D721Med (cell line): ENCODE measurements at regions not wholly inside any gene's neighbourhood (a gene's known extent, or its start where the extent isn't known, plus 50 kb on each side); places are given as distances from the start of the nearest gene placed in this dataset.

ENCODE experiments used
- DNase-seq: peaks from one replicate; pipeline ENCODE4 v3.0.0; 2011; ENCODE audit warnings: low spot score; ENCODE audit not compliant: insufficient read length
- FAIRE-seq: peaks from 2 replicates; lab custom pipeline; 2011; peaks lifted over from hg19 to GRCh38; lab: Jason Lieb, UNC
- TF ChIP-seq, protein P1 (sequence below): IDR thresholded peaks from 2 replicates; pipeline ENCODE4 v1.5.1; 2012; ENCODE audit warnings: mild to moderate bottlenecking, control low read depth; ENCODE audit not compliant: insufficient read depth; ENCODE audit errors: missing control alignments

DNA sequence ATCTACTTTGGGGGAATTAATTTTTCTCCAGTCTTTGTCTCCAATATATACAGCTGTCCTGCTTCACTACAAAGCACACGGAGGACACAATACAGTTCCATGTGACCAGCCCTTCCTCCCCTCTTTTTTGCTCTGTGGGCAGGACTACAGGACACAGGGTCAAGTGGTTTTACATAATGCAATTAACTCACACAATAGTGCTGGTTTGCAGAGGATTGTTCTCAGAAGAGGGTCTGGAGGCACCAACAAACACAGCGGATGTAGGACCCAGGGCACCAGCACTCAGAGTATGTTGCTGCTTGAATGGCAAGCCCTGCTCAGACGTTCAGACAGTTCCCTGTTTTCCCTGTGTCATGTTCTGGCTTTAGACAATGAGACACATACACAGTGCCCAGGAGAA, 52.0 kb upstream of the NPTX2 start:
- FAIRE-seq (no peak), DNase-seq (no peak)
- TF ChIP-seq, protein P1, sequence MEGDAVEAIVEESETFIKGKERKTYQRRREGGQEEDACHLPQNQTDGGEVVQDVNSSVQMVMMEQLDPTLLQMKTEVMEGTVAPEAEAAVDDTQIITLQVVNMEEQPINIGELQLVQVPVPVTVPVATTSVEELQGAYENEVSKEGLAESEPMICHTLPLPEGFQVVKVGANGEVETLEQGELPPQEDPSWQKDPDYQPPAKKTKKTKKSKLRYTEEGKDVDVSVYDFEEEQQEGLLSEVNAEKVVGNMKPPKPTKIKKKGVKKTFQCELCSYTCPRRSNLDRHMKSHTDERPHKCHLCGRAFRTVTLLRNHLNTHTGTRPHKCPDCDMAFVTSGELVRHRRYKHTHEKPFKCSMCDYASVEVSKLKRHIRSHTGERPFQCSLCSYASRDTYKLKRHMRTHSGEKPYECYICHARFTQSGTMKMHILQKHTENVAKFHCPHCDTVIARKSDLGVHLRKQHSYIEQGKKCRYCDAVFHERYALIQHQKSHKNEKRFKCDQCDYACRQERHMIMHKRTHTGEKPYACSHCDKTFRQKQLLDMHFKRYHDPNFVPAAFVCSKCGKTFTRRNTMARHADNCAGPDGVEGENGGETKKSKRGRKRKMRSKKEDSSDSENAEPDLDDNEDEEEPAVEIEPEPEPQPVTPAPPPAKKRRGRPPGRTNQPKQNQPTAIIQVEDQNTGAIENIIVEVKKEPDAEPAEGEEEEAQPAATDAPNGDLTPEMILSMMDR = no peak

DNA sequence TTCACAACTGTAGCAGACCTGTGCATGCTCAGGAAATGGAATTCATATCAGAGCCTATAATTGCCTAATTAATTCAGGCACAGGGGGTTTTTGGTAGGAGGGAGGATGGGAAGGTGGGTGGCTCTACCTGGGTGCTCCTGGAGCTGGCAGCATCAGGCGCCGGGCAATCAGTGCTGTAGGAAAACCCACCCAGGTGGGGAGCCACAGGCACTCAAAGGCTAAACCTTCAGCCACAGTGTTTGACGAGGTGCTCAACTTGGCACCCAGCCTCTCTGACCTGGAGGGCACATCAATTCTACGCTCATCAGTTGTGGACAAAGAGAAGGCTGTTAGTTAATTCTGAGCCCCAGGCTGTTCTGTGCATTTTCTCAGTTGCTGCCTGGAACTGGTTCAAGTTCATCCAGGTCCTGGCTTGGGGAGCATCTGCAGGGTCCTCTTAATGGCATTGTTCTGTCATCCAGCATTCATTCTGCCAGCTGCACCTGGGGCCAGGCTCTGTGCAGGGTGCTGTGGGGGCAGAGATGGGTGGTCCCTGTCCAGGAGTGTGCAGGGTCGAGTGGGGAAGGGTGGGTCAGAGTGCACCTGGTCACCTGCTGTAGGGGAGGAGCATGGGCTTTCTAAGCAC, 54.1 kb upstream of the NPTX2 start:
- TF ChIP-seq, protein P1 = no peak
- DNase-seq = no peak
- FAIRE-seq = no peak

DNA sequence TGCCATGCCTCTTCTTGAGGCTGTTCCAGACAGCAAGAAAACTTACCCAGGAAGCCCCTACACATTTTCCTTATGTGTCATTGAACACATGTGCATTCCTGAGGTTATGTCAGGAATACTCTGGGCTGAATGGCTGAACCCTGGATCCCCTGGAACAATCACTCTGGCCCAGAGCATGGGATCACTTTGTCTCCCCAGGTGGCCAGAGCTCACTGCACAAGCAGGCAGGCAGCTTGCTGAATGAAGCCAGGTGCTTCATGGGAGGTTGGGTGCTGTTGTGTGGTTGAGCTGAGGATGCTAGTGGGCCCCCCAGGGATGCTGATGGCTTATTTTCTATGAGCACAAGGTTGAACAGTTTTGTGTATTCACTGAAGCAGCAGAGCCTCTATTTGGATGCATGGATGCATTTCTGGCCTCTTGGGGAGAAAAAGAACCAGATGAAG, 54.7 kb upstream of the NPTX2 start:
- TF ChIP-seq, protein P1 = no peak
- no peak for FAIRE-seq
- no peak for DNase-seq

DNA sequence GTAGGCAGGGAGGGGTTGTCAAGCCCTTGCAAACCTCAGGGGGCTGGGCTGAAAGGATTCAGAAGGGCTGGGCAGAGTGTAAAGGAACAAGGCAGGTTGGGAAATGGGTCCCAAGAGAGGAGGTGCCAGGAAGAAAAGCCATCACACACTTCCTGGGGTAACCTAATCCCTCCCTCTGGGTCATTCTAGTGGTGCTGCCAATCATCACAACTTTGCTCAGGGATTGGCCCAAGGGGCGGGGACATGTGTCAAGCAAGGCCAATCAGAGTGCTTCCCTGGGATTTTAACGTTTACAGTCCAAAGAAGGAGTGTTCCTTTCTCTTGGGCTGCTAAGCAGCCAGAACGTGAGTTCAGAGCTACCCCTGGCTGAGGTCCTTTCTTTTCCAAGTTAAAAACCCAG, 57.1 kb upstream of the NPTX2 start:
- DNase-seq (no peak), FAIRE-seq (no peak)
- TF ChIP-seq, protein P1 = no peak

DNA sequence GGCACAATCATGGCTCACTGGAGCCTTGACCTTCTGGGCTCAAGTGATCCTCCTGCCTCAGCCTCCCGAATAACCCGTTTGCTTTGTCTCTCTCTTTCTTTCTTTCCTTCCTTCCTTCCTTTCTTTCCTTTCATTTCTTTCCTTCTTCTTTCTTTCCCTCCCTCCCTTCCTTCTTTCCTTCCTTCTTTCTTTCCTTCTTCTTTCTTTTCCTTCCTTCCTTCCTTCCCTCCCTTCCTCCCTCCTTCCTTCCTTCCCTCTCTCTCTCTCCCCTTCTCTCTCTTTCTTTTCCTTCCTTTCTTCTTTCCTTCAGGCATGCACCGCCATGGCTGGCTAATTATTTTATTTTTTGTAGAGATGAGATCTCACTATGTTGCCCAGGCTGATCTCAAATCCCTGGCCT, 57.9 kb upstream of the NPTX2 start:
- TF ChIP-seq, protein P1 = no peak
- FAIRE-seq (no peak), DNase-seq (no peak)

DNA sequence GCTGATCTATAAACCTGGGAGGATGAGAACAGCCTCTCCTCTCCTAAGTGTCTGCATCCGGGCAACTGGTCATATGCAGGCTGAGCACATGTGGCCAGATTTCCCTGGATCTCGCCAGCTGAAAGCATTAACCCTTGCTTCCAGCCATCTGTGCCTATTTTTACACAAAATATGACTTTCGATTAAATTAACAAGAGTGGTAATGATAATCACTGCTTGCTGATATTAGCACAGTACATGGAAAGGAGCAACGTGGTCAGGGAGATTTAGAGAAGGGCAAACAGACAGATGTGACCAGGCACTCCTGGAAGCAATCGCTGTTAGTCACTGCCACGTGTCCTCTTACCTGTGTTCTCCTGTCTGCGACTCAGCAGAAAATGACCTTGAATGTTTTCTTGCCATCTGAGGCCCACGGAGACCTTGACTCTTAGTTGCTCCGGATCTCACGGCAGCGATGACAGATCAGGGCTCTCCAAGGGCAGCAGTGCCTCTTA, 59.5 kb upstream of the NPTX2 start:
- no peak for FAIRE-seq
- TF ChIP-seq, protein P1 = no peak
- no peak for DNase-seq

DNA sequence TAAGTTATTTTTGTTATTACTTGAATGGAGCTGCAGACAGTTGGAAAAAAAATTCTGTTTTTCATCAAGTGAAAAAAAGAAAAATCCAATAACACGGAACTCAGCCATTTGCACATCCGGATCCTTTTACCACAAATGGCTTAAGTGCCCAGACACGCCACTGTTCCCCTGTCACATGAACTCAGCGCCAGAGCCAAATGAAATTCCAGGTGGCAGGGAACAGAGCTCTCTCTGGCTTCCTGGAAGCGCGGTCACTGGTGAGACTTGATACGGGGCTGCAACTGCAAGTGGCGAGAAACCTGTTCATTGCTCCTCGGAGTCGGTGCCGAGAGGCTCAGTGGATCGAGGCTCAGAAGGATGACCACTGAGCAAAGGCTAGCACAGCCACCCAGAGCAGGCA, 60.8 kb upstream of the NPTX2 start:
- DNase-seq (no peak), FAIRE-seq (no peak)
- TF ChIP-seq, protein P1 = no peak
